HG02970 (cell line): ENCODE measurements at regions not wholly inside any gene's neighbourhood (a gene's known extent, or its start where the extent isn't known, plus 50 kb on each side); places are given as distances from the start of the nearest gene placed in this dataset.

Experiments used
- ATAC-seq: cut with Tn5 transposase; IDR thresholded peaks from one replicate; pipeline ENCODE4 v1.9.1; 2021; ENCODE audit warnings: mild to moderate bottlenecking, moderate library complexity, moderate number of reproducible peaks; ENCODE audit not compliant: unreplicated experiment, low FRiP score

GRCh38 chr5:93279296-93279963, 301.6 kb downstream of the NR2F1-AS1 start:
- no peak for ATAC-seq

DNA sequence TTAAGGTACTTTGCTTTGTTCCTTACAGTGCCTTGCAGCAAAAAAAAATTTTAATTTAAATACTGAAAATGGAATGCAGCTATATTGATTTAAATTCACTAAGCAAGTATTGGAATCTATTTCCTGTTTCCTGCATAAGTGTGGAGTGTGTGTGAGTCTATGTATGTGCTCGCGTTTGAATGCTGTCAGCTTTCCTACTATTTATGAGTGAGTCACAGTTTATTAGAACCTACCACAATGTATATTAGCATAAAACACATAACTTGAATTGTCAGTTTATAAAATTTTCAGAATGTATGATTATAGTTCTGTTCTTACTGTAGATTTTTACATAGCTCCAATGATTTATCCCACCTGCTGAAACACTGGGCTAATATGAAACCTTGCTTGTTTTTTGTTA, 302.1 kb downstream of the NR2F1-AS1 start:
- ATAC-seq, result no peak

DNA sequence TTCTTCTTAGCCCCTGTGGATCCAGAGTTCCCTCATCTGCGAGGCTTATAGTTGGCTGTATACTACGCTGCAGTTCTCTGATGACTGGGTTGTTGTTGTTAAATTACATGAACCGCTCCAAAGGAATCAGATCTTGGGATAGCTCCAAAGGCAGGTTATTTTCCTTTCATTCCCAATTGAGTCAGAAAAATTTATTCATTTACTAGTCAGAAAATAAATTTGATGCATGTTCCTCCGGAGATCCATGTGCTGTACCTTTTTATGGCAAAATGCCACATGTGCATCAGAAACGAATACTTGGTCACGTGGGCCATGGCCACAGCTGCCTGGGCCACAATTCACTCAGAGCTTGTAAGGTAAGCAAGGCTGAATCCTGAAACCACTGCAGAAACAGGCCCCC, 304.0 kb downstream of the NR2F1-AS1 start:
- no peak for ATAC-seq

DNA sequence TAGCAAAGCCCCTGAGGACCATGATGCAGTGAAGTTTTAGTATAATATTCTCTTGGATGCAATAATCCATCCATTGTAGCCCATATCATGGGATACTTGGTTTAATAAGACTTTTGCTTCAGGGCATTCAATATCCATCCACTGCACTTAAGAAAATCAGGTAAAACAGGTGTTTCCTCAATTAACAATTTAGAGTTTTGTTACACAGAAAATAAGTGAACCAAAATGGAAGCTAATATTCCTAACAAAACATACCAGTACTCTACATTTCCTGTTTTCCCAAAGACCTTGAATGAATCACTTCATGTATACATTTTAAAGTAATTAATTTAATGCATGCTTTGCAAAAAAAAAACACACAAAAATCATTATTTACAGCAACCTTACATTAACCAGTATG, 305.6 kb downstream of the NR2F1-AS1 start:
- no peak for ATAC-seq

DNA sequence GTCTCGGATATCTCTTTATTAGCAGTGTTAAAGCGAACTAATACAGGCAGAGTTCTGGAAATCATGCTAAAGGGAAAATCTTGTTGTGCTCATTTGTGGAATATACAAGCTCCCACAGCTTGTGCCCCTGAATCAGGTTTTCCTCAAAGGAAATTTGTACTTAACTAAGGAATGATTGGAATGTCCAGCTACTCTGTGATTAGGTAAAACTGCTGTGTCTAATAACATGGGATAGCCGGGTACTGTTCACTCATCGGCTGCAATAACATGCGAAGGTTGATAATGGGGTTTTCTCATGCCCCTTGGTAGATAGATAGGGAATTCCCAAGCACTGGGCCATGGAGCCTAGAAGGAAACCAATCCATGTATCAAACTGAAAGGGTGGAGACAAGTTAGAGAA, 306.7 kb downstream of the NR2F1-AS1 start:
- ATAC-seq, result no peak

- ATAC-seq, result no peak
Observed at GRCh38 chr5:93273176-93273575, 307.8 kb downstream of the NR2F1-AS1 start.

GRCh38 chr5:93272108-93272507, 308.9 kb downstream of the NR2F1-AS1 start:
- ATAC-seq, result no peak

DNA sequence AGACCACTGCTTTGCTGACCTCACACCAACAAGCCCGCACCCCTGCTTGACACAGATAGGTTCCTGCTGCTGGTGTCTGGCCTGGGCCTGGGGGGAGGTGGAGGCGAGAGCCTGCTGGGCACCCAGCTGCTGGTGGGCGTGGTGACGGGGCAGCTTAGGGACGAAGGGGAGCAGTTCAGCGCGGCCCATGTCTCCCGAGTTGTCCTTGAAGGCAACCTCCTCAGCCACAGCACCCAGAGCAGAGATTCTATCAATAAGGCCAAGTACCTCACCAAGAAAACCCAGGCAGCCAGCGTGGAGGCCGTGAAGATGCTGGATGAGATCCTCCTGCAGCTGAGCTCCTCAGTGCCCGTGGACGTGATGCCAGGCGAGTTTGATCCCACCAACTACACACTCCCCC, 313.3 kb downstream of the NR2F1-AS1 start:
- ATAC-seq, result no peak

DNA sequence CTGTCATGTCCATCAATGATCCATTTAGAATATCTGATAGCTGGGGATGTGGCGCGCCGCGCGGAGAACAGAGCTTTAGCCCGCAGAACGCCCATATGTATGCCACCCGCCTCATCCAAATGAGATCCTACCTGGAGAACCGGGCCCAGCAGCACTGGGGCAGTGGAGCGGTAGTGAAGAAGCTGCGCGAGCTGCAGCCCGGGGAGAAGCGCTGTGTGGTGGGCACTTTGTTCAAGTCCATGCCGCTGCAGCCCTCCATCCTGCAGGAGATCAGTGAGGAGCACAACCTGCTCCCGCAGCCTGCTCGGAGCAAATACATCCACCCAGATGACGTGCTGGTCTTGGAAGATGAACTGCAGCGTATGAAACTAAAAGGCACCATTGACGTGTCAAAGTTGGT, 313.7 kb downstream of the NR2F1-AS1 start:
- no peak for ATAC-seq

GRCh38 chr5:93257616-93258015, 323.4 kb downstream of the NR2F1-AS1 start:
- no peak for ATAC-seq

GRCh38 chr5:93255796-93256195, 325.2 kb downstream of the NR2F1-AS1 start:
- ATAC-seq, result no peak

- ATAC-seq, result no peak
Observed at GRCh38 chr5:93252165-93252564, 328.9 kb downstream of the NR2F1-AS1 start.

GRCh38 chr5:93251347-93251746, 329.7 kb downstream of the NR2F1-AS1 start:
- ATAC-seq, result no peak

DNA sequence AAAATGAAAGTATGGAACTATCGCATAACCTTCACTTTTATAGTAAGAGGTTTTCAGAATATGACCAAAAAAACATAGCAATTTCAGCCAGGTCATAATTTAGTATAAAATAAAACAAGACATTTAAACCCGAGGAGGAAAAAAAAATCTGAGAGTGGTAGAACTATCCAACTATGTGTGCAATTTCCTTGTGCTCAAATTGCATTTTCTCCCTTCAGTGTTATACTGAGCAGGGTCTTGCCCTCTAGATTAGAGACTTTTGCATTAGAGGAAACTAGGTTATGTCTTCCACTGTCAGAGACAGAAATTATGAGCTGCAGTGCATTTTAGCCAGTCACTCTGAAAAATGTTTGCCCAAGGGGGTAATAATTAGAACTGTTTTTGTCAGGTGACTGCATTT, 330.6 kb downstream of the NR2F1-AS1 start:
- ATAC-seq, result no peak

DNA sequence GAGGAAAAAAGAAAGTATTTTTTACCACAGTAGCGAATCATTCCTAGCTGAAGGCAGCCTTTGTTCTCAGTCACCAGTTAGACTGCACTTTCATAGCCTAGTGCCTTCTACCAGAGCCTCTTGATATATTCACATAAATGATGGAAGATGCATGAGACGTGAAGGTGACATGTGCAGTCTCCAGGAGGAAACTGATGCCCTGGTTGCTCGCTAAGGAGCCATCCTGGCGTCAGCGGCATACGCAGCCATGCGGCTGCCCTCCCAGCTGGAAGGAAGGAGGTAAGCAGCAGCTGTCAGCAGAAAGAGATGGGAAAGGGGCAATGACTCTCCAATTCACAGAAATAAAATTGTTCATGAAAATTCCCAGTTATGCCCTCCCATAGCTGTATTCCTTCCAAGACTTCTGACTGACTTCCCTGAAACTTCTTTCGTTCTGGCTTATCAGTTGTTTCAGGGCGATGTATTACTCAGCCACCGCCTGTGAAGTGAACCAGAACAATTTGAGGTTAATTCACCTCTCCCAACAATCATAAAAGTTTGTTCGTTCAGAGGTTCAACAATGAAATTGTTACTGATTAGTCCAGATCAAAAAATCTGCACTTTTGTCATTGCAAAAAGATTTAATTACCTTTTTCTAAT, 331.2 kb downstream of the NR2F1-AS1 start:
- ATAC-seq, result no peak

DNA sequence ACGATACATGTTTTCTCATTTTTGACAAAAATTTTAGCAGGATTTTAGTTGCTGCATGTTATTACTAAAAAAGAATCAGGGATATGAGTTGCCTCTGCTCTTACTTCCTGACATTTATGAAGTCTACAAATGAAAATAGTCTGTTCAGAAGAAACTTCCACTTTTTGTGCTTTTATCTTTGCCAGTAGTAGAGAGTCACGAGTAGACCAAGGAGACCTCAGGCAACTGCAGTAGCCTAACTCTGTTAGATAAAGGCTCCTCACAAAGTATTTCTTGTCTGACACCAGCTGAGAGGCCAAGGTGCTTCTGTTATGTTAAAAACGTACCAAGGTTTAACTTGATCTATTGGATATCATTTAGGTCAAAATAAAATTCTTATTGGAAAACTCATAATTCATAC, 333.9 kb downstream of the NR2F1-AS1 start:
- ATAC-seq, result no peak

- ATAC-seq, result no peak
Observed at GRCh38 chr5:93246090-93246855, 334.7 kb downstream of the NR2F1-AS1 start.

DNA sequence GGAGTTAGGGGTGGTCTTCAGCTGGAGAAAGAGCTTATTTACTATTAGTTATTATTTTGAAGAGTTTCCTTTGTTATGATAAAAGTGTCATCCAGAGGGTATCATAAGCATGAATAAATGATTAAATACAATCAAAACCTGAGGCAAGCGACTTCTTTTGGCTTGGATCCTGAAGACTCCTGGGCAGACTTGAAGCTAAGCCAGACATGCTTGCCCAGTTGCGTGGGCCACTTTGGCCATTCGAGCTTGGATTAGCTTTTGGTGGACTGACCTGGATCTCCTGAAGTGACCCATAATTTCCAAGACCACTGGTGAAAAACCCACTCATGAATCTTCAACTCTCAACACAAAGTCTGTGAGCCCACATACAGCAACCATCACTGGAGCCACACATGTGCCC, 335.8 kb downstream of the NR2F1-AS1 start:
- ATAC-seq, result no peak

- no peak for ATAC-seq
Observed at GRCh38 chr5:93243481-93243880, 337.5 kb downstream of the NR2F1-AS1 start.

GRCh38 chr5:93240228-93240834, 340.7 kb downstream of the NR2F1-AS1 start:
- ATAC-seq, result no peak

GRCh38 chr5:93236807-93237421, 344.1 kb downstream of the NR2F1-AS1 start:
- no peak for ATAC-seq
